ENCODE measurements at regions not wholly inside any gene's neighbourhood (a gene's known extent, or its start where the extent isn't known, plus 50 kb on each side); places are given as distances from the start of the nearest gene placed in this dataset.
"Not testable (repeated sequence)": the region's sequence is repeated elsewhere in the genome, so short reads cannot be mapped to it uniquely, and the experiment has no call there.

- H3K4me1 ChIP-seq: no peaks in the 10 kb centered on the region
- no peak for DNase-seq
- 86 to 87% methylated on average over 5 of the region's 5 CpGs for WGBS, 2 donors
- TF ChIP-seq POLR2A (IDR thresholded peaks at IDR 0.05): no peak
- TF ChIP-seq, protein P1, sequence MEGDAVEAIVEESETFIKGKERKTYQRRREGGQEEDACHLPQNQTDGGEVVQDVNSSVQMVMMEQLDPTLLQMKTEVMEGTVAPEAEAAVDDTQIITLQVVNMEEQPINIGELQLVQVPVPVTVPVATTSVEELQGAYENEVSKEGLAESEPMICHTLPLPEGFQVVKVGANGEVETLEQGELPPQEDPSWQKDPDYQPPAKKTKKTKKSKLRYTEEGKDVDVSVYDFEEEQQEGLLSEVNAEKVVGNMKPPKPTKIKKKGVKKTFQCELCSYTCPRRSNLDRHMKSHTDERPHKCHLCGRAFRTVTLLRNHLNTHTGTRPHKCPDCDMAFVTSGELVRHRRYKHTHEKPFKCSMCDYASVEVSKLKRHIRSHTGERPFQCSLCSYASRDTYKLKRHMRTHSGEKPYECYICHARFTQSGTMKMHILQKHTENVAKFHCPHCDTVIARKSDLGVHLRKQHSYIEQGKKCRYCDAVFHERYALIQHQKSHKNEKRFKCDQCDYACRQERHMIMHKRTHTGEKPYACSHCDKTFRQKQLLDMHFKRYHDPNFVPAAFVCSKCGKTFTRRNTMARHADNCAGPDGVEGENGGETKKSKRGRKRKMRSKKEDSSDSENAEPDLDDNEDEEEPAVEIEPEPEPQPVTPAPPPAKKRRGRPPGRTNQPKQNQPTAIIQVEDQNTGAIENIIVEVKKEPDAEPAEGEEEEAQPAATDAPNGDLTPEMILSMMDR (IDR thresholded peaks at IDR 0.05): no peak
- H3K4me3 ChIP-seq: no peak overlapping the region
- H3K36me3 ChIP-seq (ENCODE audit: low read depth, missing control alignments): no peaks in the 10 kb centered on the region
- H3K9me3 ChIP-seq: no peaks in the 10 kb centered on the region
- H3K27me3 ChIP-seq: no peaks in the 10 kb centered on the region
- intact Hi-C loops (cut with DNase I; ENCODE audit: low total_unique reads): no loop called here
- no peak overlapping the region for H3K27ac ChIP-seq
These were observed 560.9 kb upstream of the AGA start for GRCh38 chr4:178003098-178003657.

- no peaks in the 10 kb centered on the region for H3K27me3 ChIP-seq
- TF ChIP-seq POLR2A (IDR thresholded peaks at IDR 0.05): no peak
- TF ChIP-seq, protein P1 (IDR thresholded peaks at IDR 0.05): no peak
- H3K9me3 ChIP-seq: no peaks in the 10 kb centered on the region
- H3K4me1 ChIP-seq: no peaks in the 10 kb centered on the region
- no peak for DNase-seq
- H3K36me3 ChIP-seq (ENCODE audit: low read depth, missing control alignments): no peaks in the 10 kb centered on the region
- no peak overlapping the region for H3K4me3 ChIP-seq
- no peak overlapping the region for H3K27ac ChIP-seq
- intact Hi-C loops (cut with DNase I; ENCODE audit: low total_unique reads): no loop called here
- WGBS, 2 donors: 76 to 79% methylated on average over 3 of the region's 3 CpGs
These were observed 568.4 kb upstream of the AGA start for GRCh38 chr4:178010596-178010995.

DNA sequence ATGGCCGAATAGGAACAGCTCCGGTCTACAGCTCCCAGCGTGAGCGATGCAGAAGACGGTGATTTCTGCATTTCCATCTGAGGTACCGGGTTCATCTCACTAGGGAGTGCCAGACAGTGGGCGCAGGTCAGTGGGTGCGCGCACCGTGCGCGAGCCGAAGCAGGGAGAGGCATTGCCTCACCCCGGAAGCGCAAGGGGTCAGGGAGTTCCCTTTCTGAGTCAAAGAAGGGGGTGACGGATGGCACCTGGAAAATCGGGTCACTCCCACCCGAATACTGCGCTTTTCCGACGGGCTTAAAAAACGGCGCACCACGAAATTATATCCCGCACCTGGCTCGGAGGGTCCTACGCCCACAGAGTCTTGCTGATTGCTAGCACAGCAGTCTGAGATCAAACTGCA, 572.8 kb upstream of the AGA start:
- H3K9me3 ChIP-seq; intact Hi-C loops (cut with DNase I; ENCODE audit: low total_unique reads); H3K4me3 ChIP-seq; H3K4me1 ChIP-seq; H3K27me3 ChIP-seq; H3K27ac ChIP-seq; H3K36me3 ChIP-seq (ENCODE audit: low read depth, missing control alignments); DNase-seq: not testable (repeated sequence)
- WGBS, 2 donors: 83 to 92% methylated on average over 26 to 27 of the region's 27 CpGs

GRCh38 chr4:178026999-178027398, 584.8 kb upstream of the AGA start:
- H3K4me1 ChIP-seq: no peaks in the 10 kb centered on the region
- no peaks in the 10 kb centered on the region for H3K36me3 ChIP-seq (ENCODE audit: low read depth, missing control alignments)
- no peaks in the 10 kb centered on the region for H3K27me3 ChIP-seq
- intact Hi-C loops (cut with DNase I; ENCODE audit: low total_unique reads): no loop called here
- H3K9me3 ChIP-seq: no peaks in the 10 kb centered on the region
- no peak overlapping the region for H3K27ac ChIP-seq
- no peak for TF ChIP-seq POLR2A (IDR thresholded peaks at IDR 0.05)
- TF ChIP-seq, protein P1 (IDR thresholded peaks at IDR 0.05): no peak
- H3K4me3 ChIP-seq: no peak overlapping the region
- 55 to 56% methylated on average over 3 of the region's 3 CpGs for WGBS, 2 donors
- DNase-seq: no peak

- H3K4me3 ChIP-seq: no peak overlapping the region
- intact Hi-C loops (cut with DNase I; ENCODE audit: low total_unique reads): no loop called here
- WGBS, 2 donors: 66 to 71% methylated on average over 3 of the region's 3 CpGs
- no peaks in the 10 kb centered on the region for H3K27me3 ChIP-seq
- no peaks in the 10 kb centered on the region for H3K4me1 ChIP-seq
- no peaks in the 10 kb centered on the region for H3K36me3 ChIP-seq (ENCODE audit: low read depth, missing control alignments)
- no peak for DNase-seq
- no peak overlapping the region for H3K27ac ChIP-seq
- TF ChIP-seq, protein P1 (IDR thresholded peaks at IDR 0.05): no peak
- TF ChIP-seq POLR2A (IDR thresholded peaks at IDR 0.05): no peak
- no peaks in the 10 kb centered on the region for H3K9me3 ChIP-seq
These were observed 585.6 kb upstream of the AGA start for GRCh38 chr4:178027796-178028195.
